ENCODE measurements at regions not wholly inside any gene's neighbourhood (a gene's known extent, or its start where the extent isn't known, plus 50 kb on each side); places are given as distances from the start of the nearest gene placed in this dataset.

DNA sequence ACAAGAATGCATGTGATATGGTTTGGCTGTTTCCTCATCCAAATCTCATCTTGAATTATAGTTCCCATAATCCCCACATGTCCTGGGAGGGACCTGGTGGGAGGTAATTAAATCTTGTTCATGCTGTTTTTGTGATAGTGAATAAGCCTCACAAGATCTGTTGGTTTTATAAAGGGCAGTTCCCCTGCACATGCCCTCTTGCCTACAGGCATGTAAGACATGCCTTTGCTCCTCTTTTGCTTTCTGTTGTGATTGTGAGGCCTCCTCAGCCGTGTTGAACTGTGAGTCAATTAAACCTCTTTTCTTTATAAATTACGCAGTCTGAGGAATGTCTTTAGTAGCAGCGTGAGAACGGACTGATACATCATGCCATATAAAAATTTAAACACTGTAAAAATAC lies 1537.0 kb downstream of the OTOL1 start:
- no peaks in the 10 kb centered on the region for H3K27me3 ChIP-seq (ENCODE audit: insufficient read depth)
- no peak overlapping the region for H3K4me3 ChIP-seq (ENCODE audit: low read depth in 2 of 2, low read length in 1 of 2)
- no peak overlapping the region for H3K27ac ChIP-seq (ENCODE audit: low read depth in 2 of 2, low read length in 1 of 2)
- no peaks in the 10 kb centered on the region for H3K36me3 ChIP-seq (replicated peaks in 1 of 2; ENCODE audit: control insufficient read depth in 1 of 2, insufficient read depth in 2 of 2, low read length in 1 of 2)
- CTCF ChIA-PET = no interaction called here
- DNase-seq = no peak
- H4K20me1 ChIP-seq (ENCODE audit: insufficient read depth) = no peaks in the 10 kb centered on the region
- H3K4me2 ChIP-seq = no peak overlapping the region
- no peaks in the 10 kb centered on the region for H3K4me1 ChIP-seq (ENCODE audit: control insufficient read depth in 1 of 2, insufficient read depth in 2 of 2, low read depth in 1 of 2, low read length in 1 of 2)
- H2AFZ ChIP-seq (ENCODE audit: low read depth) = no peak overlapping the region
- H3K9me2 ChIP-seq = no peaks in the 10 kb centered on the region
- no peak overlapping the region for H3K9ac ChIP-seq
- H3K9me3 ChIP-seq = no peaks in the 10 kb centered on the region
- no peaks in the 10 kb centered on the region for H3K79me2 ChIP-seq (ENCODE audit: insufficient read depth)
- H3F3A ChIP-seq (replicated peaks; ENCODE audit: insufficient read depth) = no peaks in the 10 kb centered on the region
- 75% methylated on average over 4 of the region's 4 CpGs for WGBS (ENCODE audit: low lambda C conversion rate)
- POLR2A ChIA-PET = no interaction called here
- TF ChIP-seq MEF2A (IDR thresholded peaks at IDR 0.05; ENCODE audit: borderline replicate concordance, low read depth) = no peak
- TF ChIP-seq YY1 (IDR thresholded peaks at IDR 0.05; ENCODE audit: low read depth) = no peak
- no peak for TF ChIP-seq SMC3 (IDR thresholded peaks at IDR 0.05; ENCODE audit: low read depth, low read length)
- TF ChIP-seq, protein P1, sequence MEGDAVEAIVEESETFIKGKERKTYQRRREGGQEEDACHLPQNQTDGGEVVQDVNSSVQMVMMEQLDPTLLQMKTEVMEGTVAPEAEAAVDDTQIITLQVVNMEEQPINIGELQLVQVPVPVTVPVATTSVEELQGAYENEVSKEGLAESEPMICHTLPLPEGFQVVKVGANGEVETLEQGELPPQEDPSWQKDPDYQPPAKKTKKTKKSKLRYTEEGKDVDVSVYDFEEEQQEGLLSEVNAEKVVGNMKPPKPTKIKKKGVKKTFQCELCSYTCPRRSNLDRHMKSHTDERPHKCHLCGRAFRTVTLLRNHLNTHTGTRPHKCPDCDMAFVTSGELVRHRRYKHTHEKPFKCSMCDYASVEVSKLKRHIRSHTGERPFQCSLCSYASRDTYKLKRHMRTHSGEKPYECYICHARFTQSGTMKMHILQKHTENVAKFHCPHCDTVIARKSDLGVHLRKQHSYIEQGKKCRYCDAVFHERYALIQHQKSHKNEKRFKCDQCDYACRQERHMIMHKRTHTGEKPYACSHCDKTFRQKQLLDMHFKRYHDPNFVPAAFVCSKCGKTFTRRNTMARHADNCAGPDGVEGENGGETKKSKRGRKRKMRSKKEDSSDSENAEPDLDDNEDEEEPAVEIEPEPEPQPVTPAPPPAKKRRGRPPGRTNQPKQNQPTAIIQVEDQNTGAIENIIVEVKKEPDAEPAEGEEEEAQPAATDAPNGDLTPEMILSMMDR (IDR thresholded peaks at IDR 0.05) = no peak
- no peak for TF ChIP-seq RAD21 (IDR thresholded peaks at IDR 0.05; ENCODE audit: low read length)
- no peak for TF ChIP-seq TEAD4 (IDR thresholded peaks at IDR 0.05; ENCODE audit: borderline replicate concordance, insufficient read depth)
- TF ChIP-seq RXRA (IDR thresholded peaks at IDR 0.05; ENCODE audit: borderline replicate concordance, low read depth) = no peak
- TF ChIP-seq, protein P2, sequence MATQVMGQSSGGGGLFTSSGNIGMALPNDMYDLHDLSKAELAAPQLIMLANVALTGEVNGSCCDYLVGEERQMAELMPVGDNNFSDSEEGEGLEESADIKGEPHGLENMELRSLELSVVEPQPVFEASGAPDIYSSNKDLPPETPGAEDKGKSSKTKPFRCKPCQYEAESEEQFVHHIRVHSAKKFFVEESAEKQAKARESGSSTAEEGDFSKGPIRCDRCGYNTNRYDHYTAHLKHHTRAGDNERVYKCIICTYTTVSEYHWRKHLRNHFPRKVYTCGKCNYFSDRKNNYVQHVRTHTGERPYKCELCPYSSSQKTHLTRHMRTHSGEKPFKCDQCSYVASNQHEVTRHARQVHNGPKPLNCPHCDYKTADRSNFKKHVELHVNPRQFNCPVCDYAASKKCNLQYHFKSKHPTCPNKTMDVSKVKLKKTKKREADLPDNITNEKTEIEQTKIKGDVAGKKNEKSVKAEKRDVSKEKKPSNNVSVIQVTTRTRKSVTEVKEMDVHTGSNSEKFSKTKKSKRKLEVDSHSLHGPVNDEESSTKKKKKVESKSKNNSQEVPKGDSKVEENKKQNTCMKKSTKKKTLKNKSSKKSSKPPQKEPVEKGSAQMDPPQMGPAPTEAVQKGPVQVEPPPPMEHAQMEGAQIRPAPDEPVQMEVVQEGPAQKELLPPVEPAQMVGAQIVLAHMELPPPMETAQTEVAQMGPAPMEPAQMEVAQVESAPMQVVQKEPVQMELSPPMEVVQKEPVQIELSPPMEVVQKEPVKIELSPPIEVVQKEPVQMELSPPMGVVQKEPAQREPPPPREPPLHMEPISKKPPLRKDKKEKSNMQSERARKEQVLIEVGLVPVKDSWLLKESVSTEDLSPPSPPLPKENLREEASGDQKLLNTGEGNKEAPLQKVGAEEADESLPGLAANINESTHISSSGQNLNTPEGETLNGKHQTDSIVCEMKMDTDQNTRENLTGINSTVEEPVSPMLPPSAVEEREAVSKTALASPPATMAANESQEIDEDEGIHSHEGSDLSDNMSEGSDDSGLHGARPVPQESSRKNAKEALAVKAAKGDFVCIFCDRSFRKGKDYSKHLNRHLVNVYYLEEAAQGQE (IDR thresholded peaks at IDR 0.05; ENCODE audit: low read depth, low read length) = no peak
- TF ChIP-seq, protein P3, sequence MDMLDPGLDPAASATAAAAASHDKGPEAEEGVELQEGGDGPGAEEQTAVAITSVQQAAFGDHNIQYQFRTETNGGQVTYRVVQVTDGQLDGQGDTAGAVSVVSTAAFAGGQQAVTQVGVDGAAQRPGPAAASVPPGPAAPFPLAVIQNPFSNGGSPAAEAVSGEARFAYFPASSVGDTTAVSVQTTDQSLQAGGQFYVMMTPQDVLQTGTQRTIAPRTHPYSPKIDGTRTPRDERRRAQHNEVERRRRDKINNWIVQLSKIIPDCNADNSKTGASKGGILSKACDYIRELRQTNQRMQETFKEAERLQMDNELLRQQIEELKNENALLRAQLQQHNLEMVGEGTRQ (IDR thresholded peaks at IDR 0.05; ENCODE audit: borderline replicate concordance, low read depth, low read length) = no peak
- no peak for TF ChIP-seq GATA2 (CRISPR knock-in tag; IDR thresholded peaks at IDR 0.05)
- TF ChIP-seq FOSL2 (IDR thresholded peaks at IDR 0.05; ENCODE audit: borderline replicate concordance, low read depth) = no peak
- no peak for TF ChIP-seq RFX5 (IDR thresholded peaks at IDR 0.05; ENCODE audit: low read length)
- no peak for TF ChIP-seq FOXJ3 (CRISPR knock-in tag; IDR thresholded peaks at IDR 0.05)
